NCI-H446 (cell line): ENCODE measurements at regions not wholly inside any gene's neighbourhood (a gene's known extent, or its start where the extent isn't known, plus 50 kb on each side); places are given as distances from the start of the nearest gene placed in this dataset.
A peak's percentile ranks its signal among the peaks of the same experiment; 100 is the strongest.
"Not testable (repeated sequence)": the region's sequence is repeated elsewhere in the genome, so short reads cannot be mapped to it uniquely, and the experiment has no call there.

Experiments
- DNase-seq, 2 experiments: peaks; one replicate each; lab custom pipeline; 2025; lab: John Stamatoyannopoulos, UW

DNA sequence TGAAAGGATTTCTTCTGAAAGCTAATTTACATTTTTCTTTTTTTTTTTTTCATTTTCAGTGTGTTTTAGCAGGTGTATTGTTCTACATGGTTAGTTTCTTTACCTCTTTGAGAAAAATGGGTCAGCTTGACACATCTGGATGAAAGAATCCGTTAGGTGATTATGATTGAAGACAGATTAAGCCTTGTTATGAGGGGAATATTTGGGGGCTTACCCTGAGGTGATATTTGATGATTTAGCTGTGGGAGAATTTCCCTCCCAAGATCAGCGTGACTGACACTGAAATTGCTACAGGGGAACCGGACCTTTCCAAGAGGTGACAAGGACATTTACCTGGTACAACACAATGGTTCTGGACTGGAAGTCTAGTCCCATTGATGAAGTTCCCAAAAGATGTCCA is 147.5 kb downstream of the NFKBIZ start:
- no peak for DNase-seq

DNA sequence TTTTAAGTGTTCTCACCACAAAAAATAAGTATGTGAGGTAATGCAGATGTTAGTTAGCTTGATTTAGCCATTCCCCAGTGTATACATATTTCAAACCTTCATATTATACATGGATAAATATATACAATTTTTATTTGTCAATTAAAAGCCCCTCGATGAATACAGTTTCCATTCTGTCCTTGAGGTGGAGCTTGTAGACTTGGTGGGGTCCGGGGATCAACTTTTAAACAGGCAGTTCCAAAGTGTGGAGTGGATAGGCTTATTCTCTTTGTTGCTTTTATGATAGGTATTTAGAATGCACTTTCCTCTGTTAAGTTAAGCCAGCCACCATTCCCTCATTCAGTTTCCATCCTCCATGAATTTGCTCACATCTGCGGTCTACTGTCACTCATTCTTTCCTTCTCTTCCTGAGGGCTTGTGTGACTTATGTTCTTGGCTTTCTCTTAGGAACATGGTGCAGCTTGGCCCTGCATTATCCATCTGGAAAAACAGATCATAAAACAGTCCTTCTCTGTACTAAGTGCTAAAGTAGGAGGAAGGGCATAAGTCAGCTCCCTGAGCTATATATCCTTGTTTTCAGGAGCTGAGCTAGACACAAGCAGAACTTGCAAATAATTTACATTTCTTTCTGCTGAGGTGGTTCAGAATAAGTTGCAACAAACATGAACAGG is 149.1 kb downstream of the NFKBIZ start:
- no peak for DNase-seq

DNA sequence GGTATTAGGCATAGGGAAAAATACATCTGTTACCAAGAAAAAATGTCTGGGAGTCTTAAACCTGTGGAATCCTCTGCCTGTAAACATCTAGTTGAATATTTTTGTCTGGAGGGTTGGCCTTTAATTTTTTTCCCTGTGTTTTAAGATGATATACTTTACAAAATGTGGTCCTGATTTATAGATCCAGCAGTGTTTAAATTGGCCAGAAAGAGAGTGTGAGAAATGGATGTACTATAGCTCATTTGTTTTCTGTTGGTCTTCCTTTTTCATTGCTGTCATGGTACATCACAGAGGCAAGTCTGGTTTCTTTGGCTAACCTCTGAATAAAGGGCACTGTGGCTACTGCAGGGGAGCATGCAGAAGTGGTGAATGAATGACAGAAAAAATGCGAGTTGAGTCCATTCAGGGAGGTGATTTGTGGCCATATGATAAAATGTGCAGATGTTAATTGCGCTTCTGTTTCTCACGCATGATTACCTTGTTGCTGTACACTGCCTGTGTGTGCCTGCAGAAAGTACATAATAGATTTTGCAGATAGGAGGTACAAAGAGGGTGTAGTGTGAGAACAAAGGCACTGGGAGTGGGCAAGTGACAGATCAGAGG is 150.0 kb downstream of the NFKBIZ start:
- no peak for DNase-seq

DNA sequence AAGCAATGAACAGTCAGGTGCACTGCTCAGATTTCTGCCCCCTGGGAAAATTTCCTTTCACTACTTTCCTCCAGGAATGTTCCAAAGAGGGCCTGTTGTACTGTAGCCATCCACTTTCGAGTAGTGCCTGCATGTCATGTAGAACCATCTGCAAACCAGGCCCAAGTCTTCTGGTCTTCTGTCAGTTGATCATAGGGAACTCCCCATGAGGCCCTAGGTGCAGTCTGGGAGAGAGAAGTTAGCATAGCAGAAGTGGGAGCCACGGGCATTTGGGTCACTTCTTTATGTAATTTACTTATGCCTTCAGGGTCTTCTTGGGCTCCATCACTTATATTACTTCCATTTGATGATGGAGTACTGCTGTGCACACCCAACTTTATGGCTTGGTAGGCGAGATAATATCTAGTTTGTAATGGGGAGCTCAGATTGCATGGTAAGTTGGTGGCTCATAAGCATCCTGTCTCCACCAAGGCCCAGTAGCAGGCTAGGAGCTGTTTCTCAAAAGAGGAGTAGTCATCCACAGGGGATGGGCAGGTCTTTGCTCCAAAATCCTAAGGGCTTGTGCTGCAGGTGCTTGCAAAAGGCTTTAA is 151.4 kb downstream of the NFKBIZ start:
- DNase-seq: no peak

DNA sequence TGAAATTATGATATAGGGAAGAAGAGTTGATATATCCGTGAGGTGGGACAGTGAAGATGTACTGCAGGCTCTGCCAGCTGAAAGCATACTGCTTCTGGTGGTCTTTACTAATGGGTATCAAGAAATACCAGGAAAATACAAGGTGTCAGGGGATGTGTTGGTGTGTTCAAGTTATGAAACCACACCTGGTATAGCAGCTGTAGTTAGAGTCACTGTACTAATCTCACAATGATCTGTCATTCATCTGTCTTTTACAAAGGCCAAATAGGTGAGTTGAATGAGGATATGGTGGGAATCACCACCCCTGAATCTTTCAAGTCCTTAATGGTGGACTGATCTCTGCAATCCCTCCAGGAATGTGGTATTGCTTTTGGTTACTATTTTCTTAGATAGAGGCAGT is 152.7 kb downstream of the NFKBIZ start:
- DNase-seq: no peak

DNA sequence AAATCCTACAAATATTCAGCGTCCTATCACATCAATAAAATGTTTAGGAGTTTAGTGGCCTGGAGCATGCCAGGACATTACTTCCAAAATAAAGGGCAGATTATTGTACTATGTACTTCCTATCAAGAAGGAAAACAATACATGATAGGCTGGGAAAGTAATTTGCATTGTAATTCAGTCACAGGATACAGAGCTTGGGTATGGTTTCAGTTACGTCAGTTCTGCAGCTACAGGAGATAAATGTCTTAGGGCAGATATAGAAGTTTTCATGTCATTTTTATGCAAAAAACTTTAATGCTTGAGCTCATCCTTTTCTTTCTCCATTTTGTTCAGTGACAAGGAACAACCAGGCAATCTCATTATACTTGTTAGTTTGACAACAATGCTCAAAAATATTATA is 155.2 kb downstream of the NFKBIZ start:
- DNase-seq: no peak

DNA sequence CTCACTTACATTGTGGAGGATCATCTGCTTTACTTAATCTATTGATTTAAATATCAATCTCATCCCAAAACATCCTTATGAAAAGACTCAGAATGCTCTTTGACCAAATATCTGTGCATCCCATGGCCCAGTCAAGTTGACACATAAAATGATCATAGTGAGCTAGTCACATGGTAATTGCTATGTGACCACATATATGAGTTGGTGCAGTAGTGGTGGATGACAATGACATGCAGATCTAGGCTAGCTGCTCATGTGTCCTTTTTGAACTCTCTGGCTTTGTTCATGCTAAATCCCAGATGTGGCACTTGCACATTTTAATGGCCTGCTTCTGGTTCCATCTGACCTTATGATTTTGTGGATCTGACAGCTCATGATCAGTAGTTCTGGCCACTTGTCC is 156.2 kb downstream of the NFKBIZ start:
- DNase-seq: no peak

DNA sequence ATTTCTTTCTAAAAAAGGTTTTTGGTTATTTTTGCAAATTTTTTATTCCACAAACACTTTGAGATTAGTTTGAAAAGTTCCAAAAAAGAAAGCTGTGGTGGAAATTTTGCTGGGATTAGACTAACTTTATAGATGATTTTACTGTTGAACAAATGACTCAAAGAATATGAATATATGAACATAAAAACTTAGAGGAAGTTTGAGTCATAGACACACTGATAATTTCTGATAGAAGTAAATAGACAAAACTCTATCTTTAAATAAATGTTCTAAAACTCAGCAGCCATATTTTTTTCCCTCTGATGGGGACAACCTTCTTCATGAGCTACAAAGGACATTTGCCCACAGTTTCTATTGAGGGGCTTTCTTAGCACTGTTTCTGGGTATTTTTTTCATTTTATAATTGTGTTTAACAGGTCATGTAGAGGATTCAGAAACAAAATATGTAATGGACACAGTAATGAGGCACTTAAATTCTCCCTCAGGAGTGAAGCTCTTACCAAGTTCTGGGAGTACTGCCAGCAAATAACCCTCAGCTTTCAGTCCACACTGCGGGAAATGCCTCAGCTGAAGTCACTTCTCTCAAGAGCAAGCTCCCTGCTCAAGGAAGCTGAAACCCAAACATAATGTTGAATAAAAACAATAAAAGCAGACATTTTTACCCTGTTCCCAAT is 157.6 kb downstream of the NFKBIZ start:
- peak in 1 of 2 experiments; percentile 15 for DNase-seq

DNA sequence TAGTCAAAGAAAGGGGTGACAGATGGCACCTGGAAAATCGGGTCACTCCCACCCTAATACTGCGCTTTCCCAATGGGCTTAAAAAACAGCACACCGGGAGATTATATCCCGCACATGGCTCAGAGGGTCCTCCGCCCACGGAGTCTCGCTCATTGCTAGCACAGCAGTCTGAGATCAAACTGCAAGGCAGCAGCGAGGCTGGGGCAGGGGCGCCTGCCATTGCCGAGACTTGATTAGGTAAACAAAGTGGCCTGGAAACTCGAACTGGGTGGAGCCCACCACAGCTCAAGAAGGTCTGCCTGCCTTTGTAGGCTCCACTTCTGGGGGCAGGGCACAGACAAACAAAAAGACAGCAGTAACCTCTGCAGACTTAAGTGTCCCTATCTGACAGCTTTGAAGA is 159.1 kb downstream of the NFKBIZ start:
- DNase-seq: not testable (repeated sequence)

DNA sequence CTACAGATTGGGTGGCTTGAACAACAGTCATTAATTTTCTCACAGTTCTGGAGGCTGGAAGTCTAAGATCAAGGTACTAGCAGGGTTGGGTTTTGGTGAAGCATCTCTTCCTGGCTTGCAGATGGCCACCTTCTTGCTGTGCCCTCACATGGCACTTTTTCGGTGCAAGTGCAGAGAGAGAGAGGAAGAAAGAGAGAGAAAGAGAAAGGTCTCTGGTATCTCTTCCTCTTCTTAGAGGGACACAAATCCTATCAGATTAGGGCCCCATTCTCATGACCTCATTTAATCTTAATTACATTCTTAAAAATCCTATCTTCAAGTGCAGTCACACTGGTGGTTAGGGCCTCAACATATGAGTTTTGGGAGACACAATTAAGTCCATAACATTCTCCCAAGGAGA is 167.1 kb downstream of the NFKBIZ start:
- no peak for DNase-seq

DNA sequence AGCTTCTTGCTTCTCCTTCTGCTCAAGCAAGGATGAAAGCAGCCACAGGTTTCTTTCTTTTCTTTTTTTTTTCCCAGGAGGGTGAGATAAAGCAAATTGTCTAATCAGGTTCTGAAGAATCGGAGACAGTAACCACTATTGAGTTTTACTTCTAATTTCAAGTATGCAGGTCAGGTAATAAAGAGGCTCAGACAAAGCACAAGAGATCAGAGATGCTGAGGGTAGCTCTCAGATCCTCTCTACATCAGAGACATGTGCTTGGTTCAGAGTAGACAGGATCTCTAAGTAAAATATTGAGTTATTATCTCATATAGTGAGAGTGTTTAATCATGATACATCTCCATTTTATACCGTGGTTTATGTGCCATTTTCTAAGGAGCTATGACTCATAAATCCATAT is 168.5 kb downstream of the NFKBIZ start:
- DNase-seq: no peak

DNA sequence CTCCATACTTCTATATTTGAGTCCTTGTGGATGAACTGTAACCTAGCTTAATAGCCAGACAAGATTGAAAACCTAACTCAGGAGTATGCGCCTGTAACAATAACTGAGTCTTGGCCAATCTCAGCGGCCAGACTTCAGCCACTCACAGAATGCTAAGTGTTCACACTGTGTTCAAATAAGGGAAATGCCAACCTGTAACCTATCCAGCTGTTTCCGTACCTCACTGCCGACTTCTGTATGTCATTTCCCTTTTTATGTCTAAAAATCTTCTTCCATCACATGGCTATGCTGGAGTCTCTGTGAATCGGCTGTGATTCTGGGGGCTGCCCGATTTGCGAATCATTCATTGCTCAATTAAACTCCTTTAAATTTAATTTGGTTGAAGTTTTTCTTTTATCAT is 169.2 kb downstream of the NFKBIZ start:
- DNase-seq: no peak

DNA sequence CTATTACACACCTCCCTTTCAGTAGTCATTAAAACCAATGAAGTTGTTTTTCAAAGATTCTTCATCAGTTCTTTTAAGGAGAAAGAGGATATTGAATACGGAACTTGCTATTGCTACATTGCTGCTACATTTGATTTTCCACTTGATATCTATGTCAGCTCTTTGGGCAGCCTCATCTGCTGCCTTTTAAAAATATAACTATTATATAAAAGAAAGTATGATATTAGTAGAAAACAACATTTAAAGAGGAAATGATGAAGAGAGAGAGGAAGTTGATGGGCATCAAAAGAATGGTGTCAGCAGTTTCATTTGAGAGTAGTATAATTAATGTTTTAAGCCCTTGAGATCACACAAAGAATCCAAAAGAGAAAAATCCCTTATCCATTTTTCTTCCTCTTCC is 171.4 kb downstream of the NFKBIZ start:
- no peak for DNase-seq

DNA sequence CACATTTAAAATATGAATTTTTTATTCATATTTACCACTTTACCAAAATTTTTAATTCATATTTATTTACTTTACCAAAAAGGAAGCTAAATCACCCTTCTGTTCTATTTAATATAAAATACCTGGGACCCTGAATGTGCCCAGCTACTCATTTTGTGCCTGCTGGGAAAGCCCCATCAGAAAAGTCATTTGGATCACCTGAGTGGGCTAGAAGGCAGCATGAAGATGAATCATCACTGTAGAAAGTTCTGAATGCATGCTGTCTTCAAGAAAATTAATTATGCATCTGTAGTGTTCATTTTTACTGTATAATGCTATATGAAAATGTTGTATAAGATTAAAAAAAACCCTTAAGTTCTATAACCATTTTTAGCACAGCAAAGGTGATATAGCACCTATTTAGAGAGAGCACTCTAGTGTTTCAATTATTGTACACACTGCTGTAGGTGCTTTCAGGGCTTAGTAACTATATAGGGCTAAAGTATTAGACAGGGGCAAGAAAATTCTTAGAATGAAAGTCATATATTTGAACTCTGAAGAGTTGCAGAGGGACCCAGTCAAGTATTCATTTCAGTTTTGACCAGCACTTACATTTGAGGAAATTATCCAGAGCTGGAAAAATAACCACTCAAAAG is 175.1 kb downstream of the NFKBIZ start:
- DNase-seq: no peak

DNA sequence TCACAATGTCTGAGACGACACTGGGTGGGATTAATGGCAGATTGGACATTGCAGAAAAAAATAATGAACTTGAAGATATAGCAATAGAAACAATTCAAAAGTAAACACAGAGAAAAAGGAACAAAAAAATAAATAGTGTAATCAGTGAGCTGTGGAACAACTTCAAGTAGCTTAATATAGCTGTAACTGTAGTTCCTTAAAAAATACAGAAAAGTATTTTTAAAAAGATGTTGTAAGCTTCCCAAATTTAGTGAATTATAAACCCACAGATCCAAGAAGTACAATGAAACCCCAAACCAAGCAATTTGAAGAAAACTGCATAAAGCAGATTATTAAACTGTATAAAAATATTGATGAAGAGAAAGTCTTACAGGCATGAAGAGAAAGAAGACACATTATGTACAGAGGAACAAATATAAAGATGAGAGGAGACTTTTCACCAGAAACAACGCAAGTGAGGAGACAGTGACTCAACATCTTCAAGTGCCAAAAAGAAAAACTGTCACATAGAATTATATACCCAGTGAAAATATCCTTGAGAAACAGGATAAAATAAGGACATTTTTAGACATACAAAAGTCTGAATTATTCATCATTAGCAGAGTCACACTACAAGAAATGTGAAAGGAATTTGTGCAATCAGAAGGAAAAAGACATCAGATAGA is 176.4 kb downstream of the NFKBIZ start:
- DNase-seq: no peak

DNA sequence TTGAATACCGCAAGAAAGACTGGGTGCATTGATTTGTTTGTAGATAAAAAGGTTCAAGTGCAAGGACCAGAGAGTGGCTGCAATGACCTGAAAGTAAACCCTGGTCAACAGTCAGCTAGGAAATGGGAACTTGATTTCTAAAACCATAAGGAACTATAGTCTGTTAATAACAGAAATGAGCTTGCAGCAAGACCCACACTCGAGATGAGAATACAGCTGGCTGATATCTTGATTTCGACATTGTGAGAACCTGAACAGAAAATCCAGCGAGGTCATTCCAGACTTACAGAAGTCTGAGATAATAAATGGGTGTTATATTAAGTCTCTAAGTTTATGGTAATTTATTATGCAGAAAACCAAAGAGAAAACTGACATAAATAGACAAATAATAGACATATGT is 177.3 kb downstream of the NFKBIZ start:
- no peak for DNase-seq

DNA sequence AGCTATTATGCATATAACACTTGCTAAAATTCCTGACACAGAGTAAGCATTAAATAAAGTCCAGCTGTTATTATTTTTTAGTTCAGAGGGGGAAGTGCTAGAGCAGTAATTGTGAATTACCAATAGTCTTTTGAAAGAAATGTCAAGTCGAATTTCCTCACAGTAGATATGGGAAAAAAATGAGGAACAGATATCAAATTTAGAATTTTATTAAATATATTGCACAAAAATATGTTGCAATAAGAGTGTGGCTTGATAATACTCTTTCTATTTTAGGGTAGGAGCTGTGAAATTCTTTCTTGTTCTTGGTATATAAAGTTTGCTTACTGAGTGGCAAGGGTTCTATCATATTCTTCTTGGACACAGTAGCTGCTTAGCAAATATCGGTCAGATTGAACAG is 181.3 kb downstream of the NFKBIZ start:
- no peak for DNase-seq

DNA sequence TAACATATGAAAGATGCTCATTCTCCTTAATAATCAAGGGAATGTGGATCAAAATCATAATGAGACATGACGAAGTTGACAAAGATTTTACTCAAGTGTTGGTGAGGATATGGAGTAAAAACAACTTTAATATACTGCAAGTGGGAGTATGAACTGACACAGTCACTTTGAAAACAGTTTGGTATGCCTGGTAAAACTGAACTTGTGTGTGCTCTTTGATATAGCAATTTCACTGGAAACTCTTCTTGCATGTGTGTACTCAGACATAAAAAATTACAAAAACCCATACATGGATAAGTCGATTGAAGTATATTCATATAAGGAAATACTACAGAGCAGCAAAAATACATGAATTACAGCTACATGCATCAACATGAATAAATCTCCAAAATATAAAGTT is 182.5 kb downstream of the NFKBIZ start:
- DNase-seq: no peak

DNA sequence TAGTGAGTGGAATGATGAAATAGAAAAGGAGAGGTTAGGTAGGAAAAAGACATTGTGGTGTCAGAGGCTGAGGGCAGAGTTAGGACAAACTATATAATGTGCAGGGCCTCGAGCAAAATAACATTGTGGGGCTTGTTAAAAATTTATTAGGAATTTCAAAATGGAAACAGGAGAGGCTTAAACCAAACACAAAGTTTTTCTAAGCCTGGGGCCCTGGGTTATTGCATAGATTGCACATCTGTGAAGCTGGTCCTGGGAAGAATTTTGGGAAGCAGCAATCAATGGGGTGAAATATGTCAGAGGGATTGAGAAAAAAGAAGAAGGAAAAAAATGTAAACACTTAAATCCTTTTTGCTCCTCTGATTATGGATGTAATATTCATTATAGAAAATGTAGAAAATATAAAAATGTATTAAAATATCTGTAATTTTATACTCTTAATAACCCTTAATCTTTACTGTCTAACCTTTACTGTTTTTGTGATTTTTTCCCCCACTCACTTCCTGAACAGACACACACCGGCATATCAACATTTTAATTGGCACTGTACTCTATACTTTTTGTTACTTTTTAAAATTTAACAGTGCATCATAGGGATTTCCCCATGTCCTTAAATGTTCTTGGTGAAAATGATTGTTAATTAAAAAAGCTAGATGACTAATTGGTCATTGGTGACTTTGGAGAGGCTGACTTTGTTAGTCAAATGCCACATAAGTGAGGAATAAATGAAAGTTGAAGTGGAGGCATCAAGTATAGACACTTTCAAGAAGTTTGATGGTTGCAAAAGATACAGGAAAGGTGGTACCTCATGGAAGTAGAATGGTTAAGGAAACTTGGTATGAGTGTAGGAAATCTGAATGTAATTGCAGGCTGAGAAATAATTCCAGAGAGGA is 183.4 kb downstream of the NFKBIZ start:
- DNase-seq: no peak

DNA sequence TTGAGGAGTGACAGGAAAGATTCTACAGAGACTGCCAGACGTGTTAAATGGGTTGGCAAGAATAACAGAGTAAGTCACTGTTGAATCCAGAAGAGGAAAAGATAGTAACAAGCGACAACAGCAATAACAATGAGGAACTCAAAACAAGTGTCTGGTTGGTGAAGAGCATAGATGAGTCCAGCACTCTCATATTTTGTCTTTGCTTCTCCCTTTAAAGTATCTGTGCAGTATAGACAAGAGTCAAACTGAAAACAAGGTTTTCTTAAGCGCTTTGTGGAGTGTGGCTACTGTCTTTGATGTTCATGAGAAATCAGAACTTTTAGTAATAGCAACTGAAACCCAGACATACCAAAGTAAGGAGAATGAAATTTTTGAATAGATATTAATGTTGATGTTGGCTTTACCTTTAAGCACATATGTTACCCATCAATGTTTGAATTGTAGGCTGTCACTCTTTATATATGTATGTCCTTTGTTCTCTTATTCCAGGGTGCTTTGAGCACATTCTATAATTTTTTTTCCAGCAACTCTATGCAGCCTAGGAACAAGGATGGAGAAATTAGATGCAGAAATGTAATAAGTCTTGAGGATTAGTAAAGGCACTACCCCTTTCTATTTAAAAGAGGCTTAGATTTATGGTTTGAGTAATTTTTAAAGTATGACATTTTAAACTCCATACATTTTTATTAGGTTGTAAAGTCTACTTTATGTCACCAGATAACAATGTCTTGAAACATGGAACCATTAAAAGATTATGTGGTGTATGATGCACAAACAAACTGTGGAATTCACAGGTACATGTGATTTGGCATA is 185.5 kb downstream of the NFKBIZ start:
- DNase-seq: no peak
